Amygdala (tissue), 56 donors: ENCODE measurements at regions not wholly inside any gene's neighbourhood (a gene's known extent, or its start where the extent isn't known, plus 50 kb on each side); places are given as distances from the start of the nearest gene placed in this dataset.

ENCODE experiments used
- DNase-seq, 56 donors: peaks; one replicate each; lab custom pipeline; 2025; lab: John Stamatoyannopoulos, UW

- DNase-seq = no peak
Observed at GRCh38 chr1:112257043-112257835, 138.8 kb upstream of the CTTNBP2NL start.

GRCh38 chr1:112260699-112261098 lies 135.3 kb upstream of the CTTNBP2NL start:
- DNase-seq = no peak

- peak in 1 of 56 donors; percentile 51 for DNase-seq
Observed at GRCh38 chr1:112262316-112262715, 133.7 kb upstream of the CTTNBP2NL start.

GRCh38 chr1:112263042-112263441 lies 133.0 kb upstream of the CTTNBP2NL start:
- peak in 1 of 56 donors; percentile 24 for DNase-seq

- DNase-seq = no peak
Observed at GRCh38 chr1:112263453-112263852, 132.6 kb upstream of the CTTNBP2NL start.

- no peak for DNase-seq
Observed at GRCh38 chr1:112264010-112264409, 132.0 kb upstream of the CTTNBP2NL start.

- DNase-seq = no peak
Observed at GRCh38 chr1:112264553-112264952, 131.5 kb upstream of the CTTNBP2NL start.

GRCh38 chr1:112265931-112266330 lies 130.1 kb upstream of the CTTNBP2NL start:
- DNase-seq = no peak

- DNase-seq = no peak
Observed at GRCh38 chr1:112267206-112267605, 128.8 kb upstream of the CTTNBP2NL start.

- peak in 1 of 56 donors; percentile 6 for DNase-seq
Observed at GRCh38 chr1:112267929-112268328, 128.1 kb upstream of the CTTNBP2NL start.

- DNase-seq = no peak
Observed at GRCh38 chr1:112268408-112268807, 127.6 kb upstream of the CTTNBP2NL start.

- no peak for DNase-seq
Observed at GRCh38 chr1:112271270-112271669, 124.7 kb upstream of the CTTNBP2NL start.

- peak in 1 of 56 donors; percentile 7 for DNase-seq
Observed at GRCh38 chr1:112272101-112272772, 123.8 kb upstream of the CTTNBP2NL start.

- no peak for DNase-seq
Observed at GRCh38 chr1:112284796-112285195, 111.2 kb upstream of the CTTNBP2NL start.

- no peak for DNase-seq
Observed at GRCh38 chr1:112285316-112285715, 110.7 kb upstream of the CTTNBP2NL start.

- DNase-seq = no peak
Observed at GRCh38 chr1:112285746-112286145, 110.3 kb upstream of the CTTNBP2NL start.

- DNase-seq = no peak
Observed at GRCh38 chr1:112296908-112297307, 99.1 kb upstream of the CTTNBP2NL start.

GRCh38 chr1:112297536-112297935 lies 98.5 kb upstream of the CTTNBP2NL start:
- DNase-seq = no peak

GRCh38 chr1:112298558-112298957 lies 97.5 kb upstream of the CTTNBP2NL start:
- peak in 5 of 56 donors; percentile 3 to 39 (median 9) for DNase-seq

GRCh38 chr1:112304126-112304525 lies 91.9 kb upstream of the CTTNBP2NL start:
- DNase-seq = no peak

GRCh38 chr1:112304612-112305011 lies 91.4 kb upstream of the CTTNBP2NL start:
- DNase-seq = no peak
